ENCODE measurements at regions not wholly inside any gene's neighbourhood (a gene's known extent, or its start where the extent isn't known, plus 50 kb on each side); places are given as distances from the start of the nearest gene placed in this dataset.

DNA sequence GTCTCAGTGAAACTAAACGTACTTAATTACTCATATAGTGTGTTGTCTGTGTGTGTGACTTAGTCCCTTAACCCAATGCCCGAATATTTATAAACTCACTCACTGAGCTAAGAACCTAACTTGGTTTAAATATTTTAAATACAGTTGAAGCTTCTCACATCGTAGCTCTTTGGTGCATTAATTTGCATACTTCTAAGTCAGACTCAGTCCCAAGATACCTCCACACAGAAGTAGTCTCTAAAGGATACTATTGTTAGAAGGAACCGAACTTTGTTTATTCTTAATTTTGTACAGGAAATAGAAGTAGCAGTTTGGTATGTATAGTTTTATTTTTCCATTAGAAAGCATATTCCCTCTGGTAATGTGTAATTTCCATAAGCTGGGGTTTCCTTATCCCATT, 54.0 kb upstream of the NKAP start:
- H2BK15ac ChIP-seq (ENCODE audit: low read length): no peak overlapping the region
- no peak overlapping the region for H4K8ac ChIP-seq (ENCODE audit: low read depth, low read length)
- no peak overlapping the region for H3K9ac ChIP-seq (ENCODE audit: low read depth, low read length, poor library complexity)
- H3K27ac ChIP-seq (replicated peaks; ENCODE audit: low read length): no peak overlapping the region
- H3K4me2 ChIP-seq (ENCODE audit: insufficient read depth, low read length, poor library complexity, severe bottlenecking): no peak overlapping the region
- no peaks in the 10 kb centered on the region for H3K79me1 ChIP-seq (ENCODE audit: low read depth, low read length)
- no peak overlapping the region for H2BK120ac ChIP-seq (ENCODE audit: low read depth, low read length)
- no peak for DNase-seq (ENCODE audit: low spot score)
- H3K23ac ChIP-seq (ENCODE audit: low read depth, low read length, poor library complexity): no peak overlapping the region
- WGBS, 2 donors (ENCODE audit: extremely low coverage in 2 of 2, insufficient read length in 2 of 2, insufficient replicate concordance in 1 of 2): no CpG with 5 or more reads among the region's 4 CpGs
- H3K9me3 ChIP-seq (replicated peaks in 1 of 2; ENCODE audit: control insufficient read depth in 2 of 2, insufficient read depth in 1 of 2, low read depth in 1 of 2, low read length in 2 of 2): no peaks in the 10 kb centered on the region
- no peak overlapping the region for H2BK5ac ChIP-seq (ENCODE audit: low read length)
- peaks cover 6 to 96% (median 83%) of the 10 kb centered on the region in 3 experiments for H3K27me3 ChIP-seq (ENCODE audit: control insufficient read depth in 3 of 3, insufficient read depth in 3 of 3, low read depth in 1 of 3, low read length in 3 of 3)
- no peak overlapping the region for H3K4me3 ChIP-seq (ENCODE audit: low read length in 2 of 2)
- H4K91ac ChIP-seq (ENCODE audit: low read depth, low read length, poor library complexity): no peak overlapping the region
- H3K18ac ChIP-seq (ENCODE audit: low read length): no peak overlapping the region
- no peak overlapping the region for H3K4ac ChIP-seq (ENCODE audit: low read length)
- H3K14ac ChIP-seq (ENCODE audit: low read length): no peak overlapping the region
- H3K36me3 ChIP-seq (replicated peaks in 1 of 2; ENCODE audit: control insufficient read depth in 2 of 2, insufficient read depth in 2 of 2, low read length in 2 of 2): no peaks in the 10 kb centered on the region
- no peak overlapping the region for H2AFZ ChIP-seq (ENCODE audit: low read length)
- H2BK12ac ChIP-seq (ENCODE audit: low read length): no peak overlapping the region
- no peak overlapping the region for H2AK5ac ChIP-seq (ENCODE audit: low read depth, low read length)
- no peaks in the 10 kb centered on the region for H3K4me1 ChIP-seq (ENCODE audit: control insufficient read depth in 2 of 2, insufficient read depth in 1 of 2, low read depth in 1 of 2, low read length in 2 of 2)

DNA sequence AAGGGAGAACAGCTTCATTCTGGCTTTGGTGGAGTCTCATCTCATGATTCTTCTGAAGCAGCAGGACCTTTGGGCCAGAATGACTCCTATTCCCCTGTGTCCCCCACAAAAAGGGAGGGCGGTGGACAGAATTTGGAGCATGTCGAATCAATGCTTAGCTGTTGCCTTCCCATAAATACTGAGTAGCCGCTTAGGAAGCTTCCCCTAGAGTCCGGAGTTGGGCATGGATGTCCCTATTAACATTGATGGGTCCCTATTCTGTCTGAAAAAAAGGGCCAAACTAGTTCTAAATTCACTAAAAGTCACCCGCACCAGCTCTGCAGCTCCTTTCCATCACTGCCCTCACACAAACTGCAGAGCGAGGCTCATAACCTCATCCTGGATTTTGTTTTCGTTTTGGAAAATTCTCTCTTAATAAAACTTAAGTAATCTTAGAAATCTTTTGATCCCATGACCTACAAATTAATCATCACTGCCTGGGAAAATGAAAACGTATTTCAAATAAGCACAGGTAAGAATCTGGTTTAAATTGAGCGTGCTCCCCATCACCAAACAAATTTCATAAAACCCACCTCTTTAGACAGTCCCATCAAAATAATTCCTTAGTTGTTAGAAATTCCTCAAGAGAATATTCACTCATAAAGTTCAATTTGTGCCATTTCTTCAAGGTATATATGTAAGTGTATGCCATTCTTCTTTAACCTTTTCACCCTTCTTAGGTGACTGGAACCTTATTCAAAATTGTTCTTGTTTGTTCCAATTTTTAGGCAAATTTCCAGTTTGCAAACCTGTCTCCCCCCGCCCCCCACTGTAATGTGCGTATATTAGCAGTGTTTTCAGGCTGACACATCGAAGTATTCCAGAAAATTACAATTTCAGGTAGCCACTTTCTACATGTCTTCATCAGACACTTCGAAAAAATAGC, 53.3 kb upstream of the NKAP start:
- no peak overlapping the region for H2AFZ ChIP-seq (ENCODE audit: low read length)
- no peak overlapping the region for H4K8ac ChIP-seq (ENCODE audit: low read depth, low read length)
- no peak overlapping the region for H3K27ac ChIP-seq (replicated peaks; ENCODE audit: low read length)
- no peak overlapping the region for H2BK5ac ChIP-seq (ENCODE audit: low read length)
- peaks cover 6 to 96% (median 84%) of the 10 kb centered on the region in 3 experiments for H3K27me3 ChIP-seq (ENCODE audit: control insufficient read depth in 3 of 3, insufficient read depth in 3 of 3, low read depth in 1 of 3, low read length in 3 of 3)
- H2AK5ac ChIP-seq (ENCODE audit: low read depth, low read length): no peak overlapping the region
- H3K4me1 ChIP-seq (ENCODE audit: control insufficient read depth in 2 of 2, insufficient read depth in 1 of 2, low read depth in 1 of 2, low read length in 2 of 2): no peaks in the 10 kb centered on the region
- no peak overlapping the region for H3K9ac ChIP-seq (ENCODE audit: low read depth, low read length, poor library complexity)
- WGBS, 2 donors (ENCODE audit: extremely low coverage in 2 of 2, insufficient read length in 2 of 2, insufficient replicate concordance in 1 of 2): no CpG with 5 or more reads among the region's 13 CpGs
- H2BK15ac ChIP-seq (ENCODE audit: low read length): no peak overlapping the region
- no peak overlapping the region for H2BK12ac ChIP-seq (ENCODE audit: low read length)
- no peak overlapping the region for H3K18ac ChIP-seq (ENCODE audit: low read length)
- no peaks in the 10 kb centered on the region for H3K9me3 ChIP-seq (replicated peaks in 1 of 2; ENCODE audit: control insufficient read depth in 2 of 2, insufficient read depth in 1 of 2, low read depth in 1 of 2, low read length in 2 of 2)
- H3K4me3 ChIP-seq (ENCODE audit: low read length in 2 of 2): no peak overlapping the region
- no peak overlapping the region for H3K23ac ChIP-seq (ENCODE audit: low read depth, low read length, poor library complexity)
- no peaks in the 10 kb centered on the region for H3K79me1 ChIP-seq (ENCODE audit: low read depth, low read length)
- no peak overlapping the region for H2BK120ac ChIP-seq (ENCODE audit: low read depth, low read length)
- no peak overlapping the region for H3K4me2 ChIP-seq (ENCODE audit: insufficient read depth, low read length, poor library complexity, severe bottlenecking)
- H3K36me3 ChIP-seq (replicated peaks in 1 of 2; ENCODE audit: control insufficient read depth in 2 of 2, insufficient read depth in 2 of 2, low read length in 2 of 2): no peaks in the 10 kb centered on the region
- H4K91ac ChIP-seq (ENCODE audit: low read depth, low read length, poor library complexity): no peak overlapping the region
- H3K4ac ChIP-seq (ENCODE audit: low read length): no peak overlapping the region
- H3K14ac ChIP-seq (ENCODE audit: low read length): no peak overlapping the region
- no peak for DNase-seq (ENCODE audit: low spot score)

DNA sequence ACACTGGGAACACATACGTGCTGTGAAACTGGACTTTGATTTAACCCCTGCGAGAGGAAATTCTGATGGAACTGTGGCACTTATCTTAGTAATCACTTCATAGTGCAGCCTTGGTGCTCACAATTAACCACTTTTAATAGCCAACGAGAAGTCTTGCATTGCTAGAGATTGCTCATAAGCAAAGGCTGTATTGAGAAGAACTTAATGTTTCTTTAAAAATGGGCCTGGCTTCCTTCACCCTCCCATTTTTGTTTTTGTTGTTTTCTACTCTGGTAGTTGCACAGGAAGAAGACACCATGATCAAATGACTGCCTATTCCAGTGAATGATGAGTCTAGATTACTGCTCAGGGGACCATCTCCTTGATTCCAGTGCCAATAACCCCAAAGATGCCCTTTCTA, 52.5 kb upstream of the NKAP start:
- Histone ChIP-seq H2BK12ac (ENCODE audit: low read length) (no peak overlapping the region), H3K79me1 (ENCODE audit: low read depth, low read length) (no peaks in the 10 kb centered on the region), H2BK5ac (ENCODE audit: low read length) (no peak overlapping the region), H3K27me3 (ENCODE audit: control insufficient read depth in 3 of 3, insufficient read depth in 3 of 3, low read depth in 1 of 3, low read length in 3 of 3) (peaks cover 6 to 96% (median 84%) of the 10 kb centered on the region in 3 experiments), H3K23ac (ENCODE audit: low read depth, low read length, poor library complexity) (no peak overlapping the region), H4K91ac (ENCODE audit: low read depth, low read length, poor library complexity) (no peak overlapping the region), H3K14ac (ENCODE audit: low read length) (no peak overlapping the region), H4K8ac (ENCODE audit: low read depth, low read length) (no peak overlapping the region), H3K27ac (replicated peaks; ENCODE audit: low read length) (no peak overlapping the region), H3K9me3 (replicated peaks in 1 of 2; ENCODE audit: control insufficient read depth in 2 of 2, insufficient read depth in 1 of 2, low read depth in 1 of 2, low read length in 2 of 2) (no peaks in the 10 kb centered on the region), H3K4me3 (ENCODE audit: low read length in 2 of 2) (no peak overlapping the region), H3K4ac (ENCODE audit: low read length) (no peak overlapping the region), H2BK120ac (ENCODE audit: low read depth, low read length) (no peak overlapping the region), H2AFZ (ENCODE audit: low read length) (no peak overlapping the region), H2AK5ac (ENCODE audit: low read depth, low read length) (no peak overlapping the region), H3K36me3 (replicated peaks in 1 of 2; ENCODE audit: control insufficient read depth in 2 of 2, insufficient read depth in 2 of 2, low read length in 2 of 2) (no peaks in the 10 kb centered on the region), H3K4me2 (ENCODE audit: insufficient read depth, low read length, poor library complexity, severe bottlenecking) (no peak overlapping the region), H3K18ac (ENCODE audit: low read length) (no peak overlapping the region), H3K4me1 (ENCODE audit: control insufficient read depth in 2 of 2, insufficient read depth in 1 of 2, low read depth in 1 of 2, low read length in 2 of 2) (no peaks in the 10 kb centered on the region), H3K9ac (ENCODE audit: low read depth, low read length, poor library complexity) (no peak overlapping the region), H2BK15ac (ENCODE audit: low read length) (no peak overlapping the region)
- no peak for DNase-seq (ENCODE audit: low spot score)
- WGBS, 2 donors (ENCODE audit: extremely low coverage in 2 of 2, insufficient read length in 2 of 2, insufficient replicate concordance in 1 of 2): no CpG with 5 or more reads among the region's 3 CpGs

Measured in neuronal stem cell (in vitro differentiated cells).